ENCODE measurements at regions not wholly inside any gene's neighbourhood (a gene's known extent, or its start where the extent isn't known, plus 50 kb on each side); places are given as distances from the start of the nearest gene placed in this dataset.

GRCh38 chr4:171519457-171519856 lies 293.7 kb upstream of the GALNTL6 start:
- no peaks in the 10 kb centered on the region for H3K27me3 ChIP-seq (ENCODE audit: insufficient read depth, low read length)
- H3F3A ChIP-seq (ENCODE audit: insufficient read depth, low read length), result no peaks in the 10 kb centered on the region
- H3K4me2 ChIP-seq (ENCODE audit: low read length), result no peak overlapping the region
- H3K4me3 ChIP-seq (ENCODE audit: low read depth, low read length, poor library complexity, severe bottlenecking), result no peak overlapping the region
- no peak overlapping the region for H3K9ac ChIP-seq (ENCODE audit: low read length)
- no peaks in the 10 kb centered on the region for H3K36me3 ChIP-seq (ENCODE audit: insufficient read depth, low read length)
- no peak overlapping the region for H2AFZ ChIP-seq (ENCODE audit: low read length)
- H3K9me3 ChIP-seq (ENCODE audit: low read length), result no peaks in the 10 kb centered on the region
- H4K20me1 ChIP-seq (ENCODE audit: insufficient read depth, low read length), result no peaks in the 10 kb centered on the region
- H3K4me1 ChIP-seq (ENCODE audit: insufficient read depth, low read length, severe bottlenecking), result no peaks in the 10 kb centered on the region
- no peak overlapping the region for H3K27ac ChIP-seq (ENCODE audit: low read depth, low read length, poor library complexity, severe bottlenecking)
- H3K79me2 ChIP-seq (ENCODE audit: insufficient read depth, low read length), result no peaks in the 10 kb centered on the region
- no peaks in the 10 kb centered on the region for H3K9me2 ChIP-seq (ENCODE audit: low read depth, low read length)
- TF ChIP-seq EZH2 (IDR thresholded peaks at IDR 0.05; ENCODE audit: borderline replicate concordance, low read length), result no peak
- TF ChIP-seq CTCF (IDR thresholded peaks at IDR 0.05; ENCODE audit: low read length), result no peak

- no peaks in the 10 kb centered on the region for H4K20me1 ChIP-seq (ENCODE audit: insufficient read depth, low read length)
- H3K4me2 ChIP-seq (ENCODE audit: low read length), result no peak overlapping the region
- H3K27me3 ChIP-seq (ENCODE audit: insufficient read depth, low read length), result no peaks in the 10 kb centered on the region
- H2AFZ ChIP-seq (ENCODE audit: low read length), result no peak overlapping the region
- no peak overlapping the region for H3K4me3 ChIP-seq (ENCODE audit: low read depth, low read length, poor library complexity, severe bottlenecking)
- H3K79me2 ChIP-seq (ENCODE audit: insufficient read depth, low read length), result no peaks in the 10 kb centered on the region
- H3F3A ChIP-seq (ENCODE audit: insufficient read depth, low read length), result no peaks in the 10 kb centered on the region
- no peak overlapping the region for H3K9ac ChIP-seq (ENCODE audit: low read length)
- H3K9me3 ChIP-seq (ENCODE audit: low read length), result no peaks in the 10 kb centered on the region
- H3K36me3 ChIP-seq (ENCODE audit: insufficient read depth, low read length), result no peaks in the 10 kb centered on the region
- H3K27ac ChIP-seq (ENCODE audit: low read depth, low read length, poor library complexity, severe bottlenecking), result no peak overlapping the region
- H3K4me1 ChIP-seq (ENCODE audit: insufficient read depth, low read length, severe bottlenecking), result no peaks in the 10 kb centered on the region
- TF ChIP-seq CTCF (IDR thresholded peaks at IDR 0.05; ENCODE audit: low read length), result no peak
- no peak for TF ChIP-seq EZH2 (IDR thresholded peaks at IDR 0.05; ENCODE audit: borderline replicate concordance, low read length)
- H3K9me2 ChIP-seq (ENCODE audit: low read depth, low read length), result no peaks in the 10 kb centered on the region
Observed at GRCh38 chr4:171517883-171518282, 295.3 kb upstream of the GALNTL6 start.

- H3K4me2 ChIP-seq (ENCODE audit: low read length), result no peak overlapping the region
- H3K27me3 ChIP-seq (ENCODE audit: insufficient read depth, low read length), result no peaks in the 10 kb centered on the region
- H4K20me1 ChIP-seq (ENCODE audit: insufficient read depth, low read length), result no peaks in the 10 kb centered on the region
- no peaks in the 10 kb centered on the region for H3K9me3 ChIP-seq (ENCODE audit: low read length)
- H3K4me1 ChIP-seq (ENCODE audit: insufficient read depth, low read length, severe bottlenecking), result no peaks in the 10 kb centered on the region
- TF ChIP-seq EZH2 (IDR thresholded peaks at IDR 0.05; ENCODE audit: borderline replicate concordance, low read length) (no peak), CTCF (IDR thresholded peaks at IDR 0.05; ENCODE audit: low read length) (no peak)
- no peak overlapping the region for H3K27ac ChIP-seq (ENCODE audit: low read depth, low read length, poor library complexity, severe bottlenecking)
- no peaks in the 10 kb centered on the region for H3K36me3 ChIP-seq (ENCODE audit: insufficient read depth, low read length)
- no peak overlapping the region for H3K9ac ChIP-seq (ENCODE audit: low read length)
- no peaks in the 10 kb centered on the region for H3K9me2 ChIP-seq (ENCODE audit: low read depth, low read length)
- H2AFZ ChIP-seq (ENCODE audit: low read length), result no peak overlapping the region
- H3K4me3 ChIP-seq (ENCODE audit: low read depth, low read length, poor library complexity, severe bottlenecking), result no peak overlapping the region
- no peaks in the 10 kb centered on the region for H3F3A ChIP-seq (ENCODE audit: insufficient read depth, low read length)
- H3K79me2 ChIP-seq (ENCODE audit: insufficient read depth, low read length), result no peaks in the 10 kb centered on the region
Observed at GRCh38 chr4:171516694-171517093, 296.5 kb upstream of the GALNTL6 start.

All from OCI-LY1 (cell line).